Right ventricle myocardium superior (tissue), 1 donor: ENCODE measurements at regions not wholly inside any gene's neighbourhood (a gene's known extent, or its start where the extent isn't known, plus 50 kb on each side); places are given as distances from the start of the nearest gene placed in this dataset.
"Not testable (repeated sequence)": the region's sequence is repeated elsewhere in the genome, so short reads cannot be mapped to it uniquely, and the experiment has no call there.

ENCODE experiments used
- ATAC-seq: fragments of 200-7000 bp; cut with Tn5 transposase; one replicate; pipeline ENCODE4 v1.9.1; 2020; ENCODE audit warnings: mild to moderate bottlenecking; ENCODE audit not compliant: poor library complexity
- DNase-seq: peaks from one replicate; pipeline ENCODE4 v3.0.0-alpha.2; 2020
- intact Hi-C: fragments of 100-400 bp; cut with DNase I; formaldehyde crosslinking; loops from one replicate; pipeline ENCODE4 v1.11.2; 2022
- donor health status: DM: no; HTN: yes; CAD: no; lungs with severe emphysema.

DNA sequence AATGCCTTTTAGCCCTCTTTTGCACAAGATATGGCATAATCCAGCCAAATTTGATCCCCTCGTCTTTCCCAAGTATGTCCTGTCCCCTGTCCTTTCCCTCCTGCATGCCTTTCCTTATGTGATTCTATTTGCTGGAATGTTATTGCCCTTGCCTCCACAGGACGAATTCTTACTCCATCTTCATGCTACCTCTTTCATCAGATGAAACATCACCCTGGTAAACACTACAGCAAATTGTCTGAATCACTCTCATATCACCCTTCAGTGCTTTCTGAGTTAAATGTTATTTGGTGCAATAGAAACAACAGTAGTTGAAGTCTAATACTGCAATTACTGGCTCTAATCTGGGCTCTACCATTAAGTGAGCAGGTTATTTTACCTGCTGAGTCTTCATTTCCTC lies 52.2 kb upstream of the FAT1 start:
- no peak for DNase-seq
- no peak for ATAC-seq
- intact Hi-C loops = no loop called here

DNA sequence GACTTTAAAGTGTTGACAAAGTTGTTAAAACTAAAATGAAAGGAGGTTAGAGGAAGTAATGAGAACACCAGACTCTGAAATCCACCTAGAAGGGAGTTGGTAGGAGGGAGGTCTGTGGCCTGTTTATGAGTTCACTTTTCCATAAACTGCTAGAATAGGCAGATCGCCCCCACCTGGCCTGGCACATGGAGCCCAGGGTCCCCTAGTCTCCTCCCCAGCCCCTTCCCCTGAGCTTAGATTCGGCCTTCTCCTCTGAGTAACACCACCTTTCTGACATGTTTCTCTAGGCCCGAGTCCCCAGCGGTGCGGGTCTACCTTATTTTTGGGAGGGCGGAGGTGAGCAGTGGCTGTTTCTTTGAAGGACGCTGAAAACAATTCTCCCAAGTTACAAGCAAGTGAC lies 54.5 kb upstream of the FAT1 start:
- intact Hi-C loops = no loop called here
- DNase-seq (no peak), ATAC-seq (no peak)

DNA sequence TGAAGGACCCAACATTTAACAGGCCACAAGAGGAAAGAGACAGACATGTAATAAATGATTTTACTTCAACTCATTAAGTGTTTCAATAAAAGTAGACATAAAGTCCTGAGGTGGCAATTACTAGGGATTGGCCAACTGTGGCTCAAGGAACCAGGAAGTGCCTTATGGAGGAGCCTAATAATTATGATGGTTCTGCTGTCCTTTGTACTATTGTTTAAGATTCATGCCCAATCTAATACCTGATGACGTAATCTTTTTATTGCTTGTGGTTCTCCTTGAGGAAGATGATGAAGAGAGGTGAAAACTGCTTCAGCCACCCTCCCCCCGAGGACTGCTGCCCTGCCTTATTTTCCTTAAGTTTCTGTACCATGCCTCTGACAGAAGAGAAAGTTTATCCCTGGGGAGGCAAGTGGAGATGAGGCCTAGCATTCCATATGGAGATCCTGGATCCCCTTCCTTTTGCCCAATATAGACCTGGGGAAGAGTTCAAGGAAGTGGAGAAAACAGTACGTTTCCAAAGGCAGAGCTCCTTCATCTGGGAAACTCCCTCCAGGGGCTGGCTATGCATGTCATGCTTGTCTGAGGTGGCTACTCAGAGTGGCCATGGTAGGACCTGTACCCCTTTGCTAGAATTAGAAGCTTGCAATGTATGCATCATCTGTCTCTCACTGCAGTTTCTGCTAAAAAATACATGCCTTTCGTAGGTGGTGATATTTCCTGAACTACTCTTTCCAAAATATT lies 56.8 kb upstream of the FAT1 start:
- ATAC-seq (no peak), DNase-seq (no peak)
- intact Hi-C loops = no loop called here

GRCh38 chr4:186781032-186781917 lies 57.6 kb upstream of the FAT1 start:
- intact Hi-C loops = no loop called here
- ATAC-seq (no peak), DNase-seq (no peak)

- intact Hi-C loops = no loop called here
- ATAC-seq (no peak), DNase-seq (no peak)
Observed at GRCh38 chr4:186782302-186782701, 58.6 kb upstream of the FAT1 start.

DNA sequence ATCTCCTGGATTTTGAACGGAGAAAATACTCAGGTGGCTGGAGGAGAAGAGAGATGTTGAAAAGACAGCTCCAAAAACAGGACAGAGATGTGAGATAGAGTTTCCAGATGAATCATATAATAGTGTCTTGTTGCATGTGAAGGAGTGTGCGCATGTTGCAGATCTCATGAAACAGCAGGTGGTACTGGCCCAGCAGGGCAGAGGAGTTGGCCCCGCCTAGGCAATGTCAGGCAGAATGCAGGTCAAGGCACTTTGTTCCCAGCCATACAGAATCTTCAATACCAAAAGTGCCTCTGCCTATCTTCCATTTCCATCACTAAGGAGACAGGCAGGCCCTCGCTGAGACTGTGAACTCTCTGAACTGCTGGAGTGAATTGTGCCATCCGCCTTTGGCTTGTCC lies 63.9 kb upstream of the FAT1 start:
- intact Hi-C loops = no loop called here
- no peak for DNase-seq
- ATAC-seq = no peak

DNA sequence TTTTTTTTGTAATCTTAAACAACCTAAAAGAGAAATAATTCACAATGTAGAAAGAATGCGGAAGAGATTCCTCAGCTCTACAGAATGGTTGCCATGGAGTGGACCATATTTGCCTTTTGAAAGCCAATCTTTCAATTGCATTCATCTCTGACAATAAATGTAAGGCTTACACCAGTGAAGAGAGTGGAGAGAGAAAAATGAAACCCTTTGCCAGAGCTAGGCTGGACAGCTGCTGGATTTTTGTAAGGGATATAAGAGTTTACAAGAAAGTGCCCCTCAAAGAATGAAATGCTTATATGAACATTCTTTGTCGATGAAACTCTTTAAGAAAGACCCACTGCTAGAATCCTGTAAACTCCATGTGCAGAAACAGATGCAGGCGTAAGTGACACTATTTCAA lies 66.0 kb upstream of the FAT1 start:
- no peak for DNase-seq
- ATAC-seq = no peak
- intact Hi-C loops = no loop called here

DNA sequence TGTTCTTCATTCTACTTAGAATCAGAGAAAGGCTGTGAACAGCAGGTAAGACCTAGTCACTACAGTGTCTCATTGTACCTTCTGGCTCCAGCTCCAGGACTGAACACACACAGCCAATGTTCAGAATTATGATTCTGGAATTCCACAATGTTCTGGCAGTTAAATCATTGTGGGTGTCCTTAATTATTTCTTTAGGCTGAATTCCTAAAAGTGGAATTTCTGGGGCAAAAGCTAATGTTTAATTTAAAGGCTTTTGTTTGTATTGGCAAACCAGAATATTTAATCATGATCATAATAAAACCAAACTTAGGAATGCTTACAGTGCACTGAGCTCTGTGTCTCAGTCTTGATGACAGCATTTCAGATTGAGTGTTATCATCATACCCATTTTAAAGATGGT lies 67.0 kb upstream of the FAT1 start:
- ATAC-seq (no peak), DNase-seq (no peak)
- intact Hi-C loops = no loop called here

DNA sequence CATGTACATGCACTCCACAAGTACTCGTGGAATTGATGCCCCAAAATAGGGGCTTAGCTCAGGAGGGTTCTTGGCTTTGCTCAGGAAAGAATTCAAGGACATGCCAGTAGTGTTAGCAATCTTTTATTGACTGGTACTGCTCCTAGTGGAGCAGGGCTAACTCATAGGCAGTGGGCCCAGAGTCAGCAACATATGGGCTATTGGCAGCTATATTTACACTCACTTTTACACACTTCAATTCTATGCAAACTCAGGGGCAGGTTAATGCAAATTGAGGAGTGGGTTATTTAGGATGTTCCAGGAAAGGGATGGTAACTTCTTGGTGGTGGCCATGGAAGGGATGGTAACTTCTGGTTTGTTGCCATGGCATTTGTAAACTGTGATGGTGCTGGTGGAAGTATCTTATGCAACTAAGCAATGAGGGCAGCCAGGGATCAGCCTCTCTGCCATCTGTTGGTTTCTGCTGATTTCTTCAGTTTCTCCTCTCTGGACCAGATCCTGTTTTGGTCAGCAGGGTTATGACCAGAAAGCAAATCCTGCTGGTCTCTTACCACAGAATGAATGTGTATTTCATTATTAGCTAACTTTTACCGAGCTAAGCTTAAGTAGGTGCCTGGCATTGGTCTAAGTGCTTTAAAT lies 69.2 kb upstream of the FAT1 start:
- no peak for DNase-seq
- intact Hi-C loops = no loop called here
- no peak for ATAC-seq

DNA sequence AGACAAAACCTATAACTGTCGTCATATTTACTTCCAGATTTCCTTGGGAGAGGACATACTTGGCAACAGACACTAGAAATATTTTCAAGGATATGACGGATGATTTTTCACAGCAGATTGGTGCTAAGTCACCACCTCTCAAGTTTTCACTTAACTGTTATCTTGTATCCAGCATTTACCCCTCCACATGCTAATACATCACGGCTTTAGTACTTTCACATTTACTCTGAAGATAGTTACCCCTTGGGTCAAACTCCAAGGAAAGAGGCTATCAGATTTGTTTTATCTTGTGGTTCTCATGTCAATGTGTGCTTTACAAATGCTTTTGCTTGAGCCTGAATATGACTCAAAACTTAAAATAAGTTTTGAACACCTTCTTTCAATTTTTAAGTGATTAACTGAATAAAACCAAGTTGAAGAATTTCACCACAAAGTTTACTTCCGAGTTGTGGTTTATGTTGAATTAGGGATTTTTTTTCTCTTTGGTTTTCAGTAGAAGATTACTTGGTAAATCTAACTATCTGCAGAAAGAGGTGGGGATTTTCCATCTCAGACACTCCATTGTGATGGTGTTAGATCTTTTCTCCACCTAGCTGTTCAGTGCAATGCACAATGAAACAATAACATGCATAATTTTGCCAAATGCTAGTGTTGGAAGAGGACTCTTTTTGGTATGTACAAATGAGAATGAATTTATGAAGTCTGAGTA lies 75.4 kb upstream of the FAT1 start:
- ATAC-seq = no peak
- intact Hi-C loops = no loop called here
- no peak for DNase-seq

- no peak for ATAC-seq
- DNase-seq = no peak
- intact Hi-C loops = no loop called here
Observed at GRCh38 chr4:186805020-186805820, 81.6 kb upstream of the FAT1 start.

DNA sequence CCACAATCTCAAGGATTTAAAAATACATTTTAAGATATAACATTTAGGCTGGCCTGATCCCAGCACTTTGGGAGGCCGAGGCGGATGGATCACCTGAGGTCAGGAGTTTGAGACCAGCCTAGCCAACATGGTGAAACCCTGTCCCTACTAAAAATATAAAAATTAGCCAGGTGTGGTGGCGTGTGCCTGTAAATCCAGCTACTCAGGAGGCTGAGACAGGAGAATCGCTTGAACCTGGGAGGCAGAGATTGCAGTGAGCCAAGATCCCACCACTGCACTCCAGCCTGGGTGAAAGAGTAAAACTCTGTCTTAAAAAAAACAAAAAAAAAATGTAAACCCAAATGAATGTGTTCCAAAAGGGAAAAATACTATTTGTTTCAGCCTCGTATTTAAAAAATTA lies 82.3 kb upstream of the FAT1 start:
- intact Hi-C loops, ATAC-seq, DNase-seq: not testable (repeated sequence)

DNA sequence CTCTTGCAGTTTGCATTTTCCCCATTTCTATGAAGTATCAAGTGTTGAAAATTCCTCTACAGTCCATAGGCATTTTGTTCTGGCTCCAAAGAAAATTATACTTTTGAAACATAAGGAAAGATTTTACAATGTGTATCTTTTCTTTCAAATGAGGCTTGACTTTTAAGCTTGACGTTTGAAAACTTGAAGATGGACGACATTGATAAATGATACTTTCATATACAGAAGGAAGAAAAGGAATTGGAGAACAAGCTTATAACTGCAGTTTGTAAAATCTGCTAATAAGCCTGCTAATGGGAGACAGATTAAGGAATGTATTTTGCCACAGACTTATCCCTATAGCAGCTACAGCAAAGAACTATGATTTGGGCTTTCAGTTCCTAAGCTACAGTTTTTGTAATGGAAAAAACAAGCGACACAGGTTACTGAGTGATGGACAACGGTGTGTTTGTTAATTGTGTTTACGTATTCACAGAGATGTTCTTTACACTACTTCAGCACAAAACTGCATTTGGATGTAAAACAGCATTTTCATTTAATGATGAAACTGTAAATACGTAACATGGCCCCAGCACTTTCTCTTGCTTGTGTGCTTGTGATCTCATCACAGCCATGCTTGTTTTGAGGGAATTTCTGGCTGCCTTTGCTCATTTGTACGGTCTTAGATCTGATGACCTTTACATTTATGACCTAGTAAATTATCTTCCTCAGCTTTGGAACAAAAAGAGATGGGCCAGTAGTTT lies 83.2 kb upstream of the FAT1 start:
- intact Hi-C loops = no loop called here
- ATAC-seq (no peak), DNase-seq (no peak)

DNA sequence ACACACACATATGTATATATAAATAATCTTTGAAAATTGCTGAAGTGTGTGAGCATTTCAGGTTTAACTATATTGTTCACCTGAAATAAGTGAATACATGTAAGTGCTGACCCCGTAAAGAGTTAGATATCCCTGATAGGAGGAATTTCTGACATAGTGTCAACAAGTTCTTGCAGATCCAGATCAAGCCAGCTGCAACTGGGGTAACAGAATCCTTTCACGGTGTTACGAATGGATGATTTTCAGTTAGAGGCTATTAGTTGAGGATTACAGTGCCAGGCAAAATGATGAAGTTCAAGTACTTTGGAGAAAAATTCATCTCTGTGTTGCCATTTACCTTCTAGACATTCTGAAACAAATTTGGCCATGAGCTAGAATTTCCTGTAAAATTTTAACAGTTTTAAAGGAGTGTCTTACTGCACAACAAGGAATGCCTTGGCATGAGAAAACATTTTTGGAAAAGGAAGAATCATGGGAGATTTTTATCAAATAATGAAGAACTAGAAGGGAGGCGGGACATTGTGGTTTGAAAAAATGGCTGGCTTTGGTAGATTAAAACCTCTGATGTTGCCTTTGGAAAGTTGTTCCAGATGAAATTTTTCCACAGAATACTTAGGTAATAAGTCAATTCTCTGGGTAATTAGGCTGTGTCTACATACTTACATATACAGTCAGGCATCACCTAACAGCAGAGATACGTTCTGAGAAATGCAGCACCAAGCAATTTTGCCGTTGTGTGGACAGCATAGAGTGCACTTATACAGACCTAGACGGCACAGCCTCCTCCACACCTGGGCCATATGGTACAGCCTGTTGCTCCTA lies 84.4 kb upstream of the FAT1 start:
- no peak for DNase-seq
- ATAC-seq = no peak
- intact Hi-C loops = no loop called here

GRCh38 chr4:186808630-186809018 lies 85.0 kb upstream of the FAT1 start:
- intact Hi-C loops = no loop called here
- DNase-seq = no peak
- ATAC-seq = no peak

DNA sequence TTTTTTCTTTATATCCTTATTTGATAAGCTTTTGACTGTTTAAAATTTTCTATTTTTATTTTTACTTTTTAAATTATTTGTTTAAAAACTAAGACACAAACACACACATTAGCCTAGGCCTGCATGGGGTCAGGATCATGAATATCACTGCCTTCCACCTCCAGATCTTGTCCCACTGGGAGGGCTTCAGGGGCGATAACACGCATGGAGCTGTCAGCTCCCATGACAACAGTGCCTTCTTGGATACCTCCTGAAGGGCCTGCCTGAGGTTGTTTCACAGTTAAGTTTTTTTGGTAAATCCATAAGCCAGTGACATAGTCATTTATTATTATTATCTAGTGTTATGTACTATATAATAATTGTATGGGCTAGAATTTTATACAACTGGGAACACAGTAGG lies 85.4 kb upstream of the FAT1 start:
- intact Hi-C loops = no loop called here
- ATAC-seq = no peak

DNA sequence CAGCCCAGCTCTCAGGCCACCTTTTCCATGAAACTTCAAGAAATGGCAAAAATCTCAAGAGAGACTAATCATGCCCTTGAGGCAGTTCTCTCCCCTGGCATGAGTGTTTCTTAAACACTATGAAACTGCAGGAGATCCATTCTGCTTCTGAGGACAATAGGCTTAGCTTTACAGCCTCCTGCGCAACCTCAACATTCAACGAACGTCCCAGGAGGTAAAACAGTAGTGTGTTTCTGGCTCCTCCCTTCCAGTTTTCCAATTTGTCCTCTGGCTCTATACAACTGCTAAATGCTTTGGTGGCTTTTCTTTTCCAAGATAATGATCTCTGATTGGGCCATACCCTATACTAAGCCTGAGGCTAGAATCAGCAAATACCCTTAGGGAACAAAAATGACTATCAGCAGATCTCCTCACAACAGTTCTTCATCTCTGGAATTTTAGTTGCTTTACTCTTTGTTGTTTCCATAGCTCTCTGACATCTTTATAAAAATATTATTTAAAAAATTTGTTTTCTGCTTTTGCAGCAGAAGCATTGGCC lies 87.0 kb upstream of the FAT1 start:
- DNase-seq = no peak
- intact Hi-C loops = no loop called here
- no peak for ATAC-seq

More for the DNA sequence above, 85.4 kb upstream of the FAT1 start:
- no peak for DNase-seq
